ENCODE measurements at regions not wholly inside any gene's neighbourhood (a gene's known extent, or its start where the extent isn't known, plus 50 kb on each side); places are given as distances from the start of the nearest gene placed in this dataset.

GRCh38 chr2:193538061-193538460, 1343.3 kb upstream of the TMEFF2 start:
- Histone ChIP-seq H3K27ac (no peak overlapping the region), H3K27me3 (replicated peaks; ENCODE audit: insufficient read depth) (no peaks in the 10 kb centered on the region), H3K9me3 (no peaks in the 10 kb centered on the region), H3K4me1 (ENCODE audit: control insufficient read depth in 1 of 2, low read depth in 2 of 2) (no peaks in the 10 kb centered on the region), H3K4me3 (no peak overlapping the region), H3K36me3 (no peaks in the 10 kb centered on the region)
- DNase-seq (ENCODE audit: low spot score) (no peak), ATAC-seq (ENCODE audit: insufficient number of reproducible peaks, low FRiP score, low read depth) (no peak)
- TF ChIP-seq CTCF (IDR thresholded peaks at IDR 0.05): no peak

- Histone ChIP-seq H3K4me1 (ENCODE audit: control insufficient read depth in 1 of 2, low read depth in 2 of 2) (no peaks in the 10 kb centered on the region), H3K27ac (no peak overlapping the region), H3K4me3 (no peak overlapping the region), H3K27me3 (replicated peaks; ENCODE audit: insufficient read depth) (no peaks in the 10 kb centered on the region), H3K9me3 (no peaks in the 10 kb centered on the region), H3K36me3 (no peaks in the 10 kb centered on the region)
- DNase-seq (ENCODE audit: low spot score) (no peak), ATAC-seq (ENCODE audit: insufficient number of reproducible peaks, low FRiP score, low read depth) (no peak)
- no peak for TF ChIP-seq CTCF (IDR thresholded peaks at IDR 0.05)
Measured at GRCh38 chr2:193537531-193537930, 1342.8 kb upstream of the TMEFF2 start.

- no peak overlapping the region for H3K4me3 ChIP-seq
- H3K27me3 ChIP-seq (replicated peaks; ENCODE audit: insufficient read depth): no peaks in the 10 kb centered on the region
- no peak for DNase-seq (ENCODE audit: low spot score)
- ATAC-seq (ENCODE audit: insufficient number of reproducible peaks, low FRiP score, low read depth): no peak
- H3K36me3 ChIP-seq: no peaks in the 10 kb centered on the region
- no peaks in the 10 kb centered on the region for H3K9me3 ChIP-seq
- no peak for TF ChIP-seq CTCF (IDR thresholded peaks at IDR 0.05)
- H3K27ac ChIP-seq: no peak overlapping the region
- no peaks in the 10 kb centered on the region for H3K4me1 ChIP-seq (ENCODE audit: control insufficient read depth in 1 of 2, low read depth in 2 of 2)
Measured at GRCh38 chr2:193528458-193528857, 1333.7 kb upstream of the TMEFF2 start.

- no peak for ATAC-seq (ENCODE audit: insufficient number of reproducible peaks, low FRiP score, low read depth)
- DNase-seq (ENCODE audit: low spot score): no peak
- Histone ChIP-seq H3K9me3 (no peaks in the 10 kb centered on the region), H3K27me3 (replicated peaks; ENCODE audit: insufficient read depth) (no peaks in the 10 kb centered on the region), H3K4me3 (no peak overlapping the region), H3K27ac (no peak overlapping the region), H3K36me3 (no peaks in the 10 kb centered on the region), H3K4me1 (ENCODE audit: control insufficient read depth in 1 of 2, low read depth in 2 of 2) (no peaks in the 10 kb centered on the region)
- no peak for TF ChIP-seq CTCF (IDR thresholded peaks at IDR 0.05)
Measured at GRCh38 chr2:193527146-193527545, 1332.4 kb upstream of the TMEFF2 start.

GRCh38 chr2:193523662-193524061, 1328.9 kb upstream of the TMEFF2 start:
- Histone ChIP-seq H3K27me3 (replicated peaks; ENCODE audit: insufficient read depth) (no peaks in the 10 kb centered on the region), H3K27ac (no peak overlapping the region), H3K36me3 (no peaks in the 10 kb centered on the region), H3K4me1 (ENCODE audit: control insufficient read depth in 1 of 2, low read depth in 2 of 2) (no peaks in the 10 kb centered on the region), H3K4me3 (no peak overlapping the region), H3K9me3 (no peaks in the 10 kb centered on the region)
- DNase-seq (ENCODE audit: low spot score) (no peak), ATAC-seq (ENCODE audit: insufficient number of reproducible peaks, low FRiP score, low read depth) (no peak)
- TF ChIP-seq CTCF (IDR thresholded peaks at IDR 0.05): no peak

Measured in thoracic aorta (tissue), 2 donors.